Stimulated activated naive B cell treated with anti-CD40 and anti-IgM and Interleukin-4, amounts not matched to agents 10 μg/mL and 1 μg/mL and 100 μg/mL, for 72 hours (primary cell): ENCODE measurements at regions not wholly inside any gene's neighbourhood (a gene's known extent, or its start where the extent isn't known, plus 50 kb on each side); places are given as distances from the start of the nearest gene placed in this dataset.
"Not testable (repeated sequence)": the region's sequence is repeated elsewhere in the genome, so short reads cannot be mapped to it uniquely, and the experiment has no call there.

Source experiments
- ATAC-seq, 2 donors: fragments of 150-1000 bp; cut with Tn5 transposase; replicated peaks; 2 replicates each; pipeline ENCODE4 v1.10.0; 2021; ENCODE audit warnings: moderate library complexity in 1 of 2
- DNase-seq: peaks from one replicate; pipeline ENCODE4 v3.0.0; 2021
- H3K27ac Mint-ChIP-seq: one replicate; pipeline ENCODE4 v1.8.0; 2022; ENCODE audit warnings: mild to moderate bottlenecking, mixed read lengths
- H3K27me3 Mint-ChIP-seq, 2 donors: one replicate each; pipeline ENCODE4 v1.8.0; 2022; ENCODE audit warnings: mixed read lengths in 2 of 2
- H3K36me3 Mint-ChIP-seq, 2 donors: one replicate each; pipeline ENCODE4 v1.8.0; 2022; ENCODE audit warnings: mixed read lengths in 2 of 2, mild to moderate bottlenecking in 1 of 2
- H3K4me1 Mint-ChIP-seq, 2 donors: one replicate each; pipeline ENCODE4 v1.8.0; 2022; ENCODE audit warnings: mixed read lengths in 2 of 2, mild to moderate bottlenecking in 1 of 2
- H3K4me3 Mint-ChIP-seq, 2 donors: one replicate each; pipeline ENCODE4 v1.8.0; 2022; ENCODE audit warnings: mild to moderate bottlenecking in 2 of 2, mixed read lengths in 2 of 2, moderate library complexity in 1 of 2
- H3K9me3 Mint-ChIP-seq, 2 donors: one replicate each; pipeline ENCODE4 v1.8.0; 2022; ENCODE audit warnings: mixed read lengths in 2 of 2, mild to moderate bottlenecking in 1 of 2

- DNase-seq (no peak), ATAC-seq (no peak)
- Mint-ChIP-seq H3K27me3 (no peaks in the 10 kb centered on the region), H3K4me1 (no peaks in the 10 kb centered on the region), H3K4me3 (no peak overlapping the region), H3K9me3 (peaks cover 0 to 4% of the 10 kb centered on the region in 2 donors), H3K36me3 (no peaks in the 10 kb centered on the region), H3K27ac (no peak overlapping the region)
These were observed 75.6 kb upstream of the GRIN3A start for GRCh38 chr9:101814064-101814463.

GRCh38 chr9:101807879-101808278 is 69.4 kb upstream of the GRIN3A start:
- H3K27ac Mint-ChIP-seq, H3K27me3 Mint-ChIP-seq, H3K36me3 Mint-ChIP-seq, H3K4me1 Mint-ChIP-seq, DNase-seq, H3K4me3 Mint-ChIP-seq, ATAC-seq, H3K9me3 Mint-ChIP-seq: not testable (repeated sequence)

GRCh38 chr9:101796044-101796443 is 57.6 kb upstream of the GRIN3A start:
- ATAC-seq (no peak), DNase-seq (no peak)
- Mint-ChIP-seq H3K9me3 (no peaks in the 10 kb centered on the region), H3K4me1 (no peaks in the 10 kb centered on the region), H3K27me3 (no peaks in the 10 kb centered on the region), H3K4me3 (no peak overlapping the region), H3K27ac (no peak overlapping the region), H3K36me3 (no peaks in the 10 kb centered on the region)

GRCh38 chr9:101795147-101795546 is 56.7 kb upstream of the GRIN3A start:
- H3K36me3 Mint-ChIP-seq, result no peaks in the 10 kb centered on the region
- no peak overlapping the region for H3K27ac Mint-ChIP-seq
- H3K4me1 Mint-ChIP-seq, result no peaks in the 10 kb centered on the region
- no peak for ATAC-seq
- H3K27me3 Mint-ChIP-seq, result no peaks in the 10 kb centered on the region
- no peak overlapping the region for H3K4me3 Mint-ChIP-seq
- H3K9me3 Mint-ChIP-seq, result no peaks in the 10 kb centered on the region
- DNase-seq, result no peak

- H3K4me1 Mint-ChIP-seq, result no peaks in the 10 kb centered on the region
These were observed 54.0 kb upstream of the GRIN3A start for GRCh38 chr9:101792475-101792874.

GRCh38 chr9:101791938-101792337 is 53.5 kb upstream of the GRIN3A start:
- Mint-ChIP-seq H3K27ac (no peak overlapping the region), H3K27me3 (no peaks in the 10 kb centered on the region), H3K9me3 (no peaks in the 10 kb centered on the region), H3K4me1 (no peaks in the 10 kb centered on the region), H3K36me3 (no peaks in the 10 kb centered on the region), H3K4me3 (no peak overlapping the region)
- DNase-seq (no peak), ATAC-seq (peak in 1 of 2 donors; percentile 41)

More at GRCh38 chr9:101792475-101792874, 54.0 kb upstream of the GRIN3A start:
- no peaks in the 10 kb centered on the region for H3K27me3 Mint-ChIP-seq
- H3K4me3 Mint-ChIP-seq, result no peak overlapping the region
- H3K36me3 Mint-ChIP-seq, result no peaks in the 10 kb centered on the region
- DNase-seq (no peak), ATAC-seq (peak; percentile 54 to 59)
- H3K27ac Mint-ChIP-seq, result no peak overlapping the region
- H3K9me3 Mint-ChIP-seq, result no peaks in the 10 kb centered on the region

- Mint-ChIP-seq H3K36me3 (no peaks in the 10 kb centered on the region), H3K27me3 (no peaks in the 10 kb centered on the region), H3K4me3 (no peak overlapping the region), H3K4me1 (no peaks in the 10 kb centered on the region), H3K9me3 (no peaks in the 10 kb centered on the region), H3K27ac (no peak overlapping the region)
- DNase-seq (no peak), ATAC-seq (no peak)
These were observed 53.1 kb upstream of the GRIN3A start for GRCh38 chr9:101791533-101791932.
